ENCODE measurements at regions not wholly inside any gene's neighbourhood (a gene's known extent, or its start where the extent isn't known, plus 50 kb on each side); places are given as distances from the start of the nearest gene placed in this dataset.

DNA sequence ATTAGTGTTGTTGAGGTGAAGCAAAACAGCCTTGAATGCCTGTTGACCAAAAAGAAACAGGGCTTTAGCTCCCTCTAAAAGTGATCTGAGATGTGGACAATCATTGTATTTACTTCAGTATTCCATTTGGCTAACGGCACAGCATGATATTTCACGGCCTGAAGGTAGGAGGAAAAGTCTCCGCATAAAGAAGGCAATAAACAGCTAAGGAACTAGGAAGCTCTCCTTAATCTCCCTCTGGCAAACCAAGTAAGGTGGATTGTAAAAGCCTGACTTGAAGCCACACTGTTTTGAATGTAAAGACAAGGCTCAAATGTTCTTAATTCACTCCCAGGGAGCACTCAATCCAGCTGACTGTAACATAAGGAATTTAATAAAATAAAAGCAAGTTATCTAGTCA lies 160.0 kb upstream of the ZNF804B start:
- dilution Hi-C loops (cut with MboI; ENCODE audit: extremely low pct_ligation_motif_present, low sequenced_read_pairs), result no loop called here
- no peak overlapping the region for H3K27ac ChIP-seq (ENCODE audit: control insufficient read depth, insufficient read depth, low read length)
- no peaks in the 10 kb centered on the region for H3K4me1 ChIP-seq (ENCODE audit: control insufficient read depth, extremely low read depth, insufficient read depth, low read length)
- no peak overlapping the region for H2AFZ ChIP-seq (ENCODE audit: control insufficient read depth, low read length)
- DNase-seq (ENCODE audit: low read depth, low spot score), result no peak
- no peaks in the 10 kb centered on the region for H3K9me1 ChIP-seq (ENCODE audit: control insufficient read depth, extremely low read depth, insufficient read depth, low read length)
- no peaks in the 10 kb centered on the region for H3K36me3 ChIP-seq (ENCODE audit: control insufficient read depth in 2 of 2, extremely low read depth in 1 of 2, insufficient read depth in 2 of 2, low read length in 2 of 2)
- H3K4me3 ChIP-seq (ENCODE audit: control insufficient read depth in 2 of 3, extremely low read depth in 1 of 3, insufficient read depth in 2 of 3, low read depth in 1 of 3, low read length in 3 of 3), result no peak overlapping the region
- no peak for FAIRE-seq
- H3K79me2 ChIP-seq (ENCODE audit: control insufficient read depth, insufficient read depth, low read length), result no peaks in the 10 kb centered on the region
- TF ChIP-seq, protein P1, sequence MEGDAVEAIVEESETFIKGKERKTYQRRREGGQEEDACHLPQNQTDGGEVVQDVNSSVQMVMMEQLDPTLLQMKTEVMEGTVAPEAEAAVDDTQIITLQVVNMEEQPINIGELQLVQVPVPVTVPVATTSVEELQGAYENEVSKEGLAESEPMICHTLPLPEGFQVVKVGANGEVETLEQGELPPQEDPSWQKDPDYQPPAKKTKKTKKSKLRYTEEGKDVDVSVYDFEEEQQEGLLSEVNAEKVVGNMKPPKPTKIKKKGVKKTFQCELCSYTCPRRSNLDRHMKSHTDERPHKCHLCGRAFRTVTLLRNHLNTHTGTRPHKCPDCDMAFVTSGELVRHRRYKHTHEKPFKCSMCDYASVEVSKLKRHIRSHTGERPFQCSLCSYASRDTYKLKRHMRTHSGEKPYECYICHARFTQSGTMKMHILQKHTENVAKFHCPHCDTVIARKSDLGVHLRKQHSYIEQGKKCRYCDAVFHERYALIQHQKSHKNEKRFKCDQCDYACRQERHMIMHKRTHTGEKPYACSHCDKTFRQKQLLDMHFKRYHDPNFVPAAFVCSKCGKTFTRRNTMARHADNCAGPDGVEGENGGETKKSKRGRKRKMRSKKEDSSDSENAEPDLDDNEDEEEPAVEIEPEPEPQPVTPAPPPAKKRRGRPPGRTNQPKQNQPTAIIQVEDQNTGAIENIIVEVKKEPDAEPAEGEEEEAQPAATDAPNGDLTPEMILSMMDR (optimal IDR thresholded peaks at IDR 0.05 in 1 of 3, IDR thresholded peaks at IDR 0.05 in 1 of 3, conservative IDR thresholded peaks at IDR 0.05 in 1 of 3; ENCODE audit: extremely low read depth in 1 of 3, insufficient read depth in 2 of 3, low read length in 3 of 3), result no peak
- TF ChIP-seq EZH2 (IDR thresholded peaks at IDR 0.05; ENCODE audit: low read length), result no peak
- H3K27me3 ChIP-seq (ENCODE audit: control insufficient read depth, extremely low read depth, insufficient read depth, low read length), result no peaks in the 10 kb centered on the region
- no peaks in the 10 kb centered on the region for H4K20me1 ChIP-seq (ENCODE audit: control insufficient read depth, extremely low read depth, insufficient read depth, low read length)
- no peaks in the 10 kb centered on the region for H3K9me3 ChIP-seq (ENCODE audit: control insufficient read depth, low read depth, low read length)
- H3K4me2 ChIP-seq (ENCODE audit: control insufficient read depth, extremely low read depth, insufficient read depth, low read depth, low read length), result no peak overlapping the region
- H3K9ac ChIP-seq (ENCODE audit: control insufficient read depth, extremely low read depth, insufficient read depth, low read length), result no peak overlapping the region

DNA sequence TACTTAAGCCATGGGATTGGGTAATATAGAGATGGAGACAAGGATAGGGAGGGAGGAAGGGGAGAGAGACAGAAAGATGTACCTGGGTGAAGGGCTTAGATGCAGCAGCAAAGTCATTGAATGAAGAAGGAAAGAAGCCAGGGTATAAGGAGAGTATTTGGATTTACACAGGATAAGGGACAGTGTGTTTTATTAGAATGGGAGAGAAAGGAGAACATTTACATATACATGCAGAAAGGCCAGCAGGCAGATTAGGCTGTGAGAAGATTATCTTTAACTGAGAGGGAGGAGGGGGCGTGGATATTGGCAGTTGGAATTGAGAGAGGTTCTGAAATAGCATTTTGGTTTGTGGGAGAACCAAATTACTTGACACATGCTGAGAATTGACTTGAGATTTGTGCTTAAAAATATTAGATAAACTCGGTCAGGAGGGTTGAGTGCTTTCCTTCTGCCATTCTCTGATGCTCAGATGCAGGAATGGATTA lies 161.5 kb upstream of the ZNF804B start:
- TF ChIP-seq, protein P1 (optimal IDR thresholded peaks at IDR 0.05 in 1 of 3, IDR thresholded peaks at IDR 0.05 in 1 of 3, conservative IDR thresholded peaks at IDR 0.05 in 1 of 3; ENCODE audit: extremely low read depth in 1 of 3, insufficient read depth in 2 of 3, low read length in 3 of 3), result no peak
- TF ChIP-seq EZH2 (IDR thresholded peaks at IDR 0.05; ENCODE audit: low read length), result no peak
- dilution Hi-C loops (cut with MboI; ENCODE audit: extremely low pct_ligation_motif_present, low sequenced_read_pairs), result no loop called here
- no peaks in the 10 kb centered on the region for H4K20me1 ChIP-seq (ENCODE audit: control insufficient read depth, extremely low read depth, insufficient read depth, low read length)
- H3K9me1 ChIP-seq (ENCODE audit: control insufficient read depth, extremely low read depth, insufficient read depth, low read length), result no peaks in the 10 kb centered on the region
- no peaks in the 10 kb centered on the region for H3K36me3 ChIP-seq (ENCODE audit: control insufficient read depth in 2 of 2, extremely low read depth in 1 of 2, insufficient read depth in 2 of 2, low read length in 2 of 2)
- H3K27ac ChIP-seq (ENCODE audit: control insufficient read depth, insufficient read depth, low read length), result no peak overlapping the region
- no peak overlapping the region for H2AFZ ChIP-seq (ENCODE audit: control insufficient read depth, low read length)
- no peaks in the 10 kb centered on the region for H3K27me3 ChIP-seq (ENCODE audit: control insufficient read depth, extremely low read depth, insufficient read depth, low read length)
- no peaks in the 10 kb centered on the region for H3K9me3 ChIP-seq (ENCODE audit: control insufficient read depth, low read depth, low read length)
- H3K4me1 ChIP-seq (ENCODE audit: control insufficient read depth, extremely low read depth, insufficient read depth, low read length), result no peaks in the 10 kb centered on the region
- H3K4me2 ChIP-seq (ENCODE audit: control insufficient read depth, extremely low read depth, insufficient read depth, low read depth, low read length), result no peak overlapping the region
- no peak for DNase-seq (ENCODE audit: low read depth, low spot score)
- no peak for FAIRE-seq
- H3K4me3 ChIP-seq (ENCODE audit: control insufficient read depth in 2 of 3, extremely low read depth in 1 of 3, insufficient read depth in 2 of 3, low read depth in 1 of 3, low read length in 3 of 3), result no peak overlapping the region
- H3K79me2 ChIP-seq (ENCODE audit: control insufficient read depth, insufficient read depth, low read length), result no peaks in the 10 kb centered on the region
- no peak overlapping the region for H3K9ac ChIP-seq (ENCODE audit: control insufficient read depth, extremely low read depth, insufficient read depth, low read length)
